Fibroblast of skin of scalp (primary cell): ENCODE measurements at regions not wholly inside any gene's neighbourhood (a gene's known extent, or its start where the extent isn't known, plus 50 kb on each side); places are given as distances from the start of the nearest gene placed in this dataset.
"Not testable (repeated sequence)": the region's sequence is repeated elsewhere in the genome, so short reads cannot be mapped to it uniquely, and the experiment has no call there.

Experiments used
- DNase-seq: peaks from one replicate; pipeline ENCODE4 v3.0.0-alpha.2; 2013

- DNase-seq = no peak
Measured at GRCh38 chr12:89839444-89839843, 130.8 kb upstream of the ATP2B1 start.

- no peak for DNase-seq
Measured at GRCh38 chr12:89838833-89839232, 130.2 kb upstream of the ATP2B1 start.

GRCh38 chr12:89836026-89836425 lies 127.4 kb upstream of the ATP2B1 start:
- no peak for DNase-seq

- no peak for DNase-seq
Measured at GRCh38 chr12:89834676-89835075, 126.0 kb upstream of the ATP2B1 start.

GRCh38 chr12:89833337-89834252 lies 125.0 kb upstream of the ATP2B1 start:
- DNase-seq = peak; percentile 83

GRCh38 chr12:89832336-89832735 lies 123.7 kb upstream of the ATP2B1 start:
- DNase-seq = no peak

- DNase-seq = no peak
Measured at GRCh38 chr12:89831310-89832095, 122.9 kb upstream of the ATP2B1 start.

GRCh38 chr12:89829434-89829975 lies 120.9 kb upstream of the ATP2B1 start:
- DNase-seq = peak; percentile 34

GRCh38 chr12:89828575-89828974 lies 119.9 kb upstream of the ATP2B1 start:
- no peak for DNase-seq

- no peak for DNase-seq
Measured at GRCh38 chr12:89827592-89827991, 119.0 kb upstream of the ATP2B1 start.

- no peak for DNase-seq
Measured at GRCh38 chr12:89826468-89826867, 117.8 kb upstream of the ATP2B1 start.

GRCh38 chr12:89825591-89826449 lies 117.2 kb upstream of the ATP2B1 start:
- DNase-seq = no peak

GRCh38 chr12:89824822-89825221 lies 116.2 kb upstream of the ATP2B1 start:
- DNase-seq = no peak

- not testable (repeated sequence) for DNase-seq
Measured at GRCh38 chr12:89822992-89823391, 114.4 kb upstream of the ATP2B1 start.

GRCh38 chr12:89821896-89822295 lies 113.3 kb upstream of the ATP2B1 start:
- no peak for DNase-seq

GRCh38 chr12:89817501-89818226 lies 109.0 kb upstream of the ATP2B1 start:
- no peak for DNase-seq

- no peak for DNase-seq
Measured at GRCh38 chr12:89815225-89815624, 106.6 kb upstream of the ATP2B1 start.

- no peak for DNase-seq
Measured at GRCh38 chr12:89803412-89803811, 94.8 kb upstream of the ATP2B1 start.

- DNase-seq = no peak
Measured at GRCh38 chr12:89801284-89801683, 92.6 kb upstream of the ATP2B1 start.

- no peak for DNase-seq
Measured at GRCh38 chr12:89800435-89800834, 91.8 kb upstream of the ATP2B1 start.

- DNase-seq = no peak
Measured at GRCh38 chr12:89799316-89799715, 90.7 kb upstream of the ATP2B1 start.

GRCh38 chr12:89797436-89797835 lies 88.8 kb upstream of the ATP2B1 start:
- no peak for DNase-seq
